ENCODE measurements at regions not wholly inside any gene's neighbourhood (a gene's known extent, or its start where the extent isn't known, plus 50 kb on each side); places are given as distances from the start of the nearest gene placed in this dataset.

GRCh38 chr6:14066782-14067406, 50.7 kb upstream of the CD83 start:
- peak; percentile 94 for DNase-seq

GRCh38 chr6:14067656-14068055, 49.9 kb upstream of the CD83 start:
- no peak for DNase-seq

Measured in NCI-H748 treated with DMSO at 0.1 percent for 48 hours (cell line).